DND-41 (cell line): ENCODE measurements at regions not wholly inside any gene's neighbourhood (a gene's known extent, or its start where the extent isn't known, plus 50 kb on each side); places are given as distances from the start of the nearest gene placed in this dataset.

Source experiments
- ATAC-seq: fragments of 200-7000 bp; cut with Tn5 transposase; 3 replicates; pipeline ENCODE4 v1.9.1; 2021; ENCODE audit warnings: low read depth; ENCODE audit not compliant: insufficient read depth
- DNase-seq: peaks from one replicate; pipeline ENCODE4 v3.0.0-alpha.2; 2020
- H2AFZ ChIP-seq: 2 replicates; pipeline ENCODE4 v1.6.0; 2012; ENCODE audit warnings: low read depth, low read length
- H3K27ac ChIP-seq: 2 replicates; pipeline ENCODE4 v1.5.1; 2012; ENCODE audit warnings: low read length, inconsistent platforms
- H3K27me3 ChIP-seq: fragments of 200-600 bp; sonication (generic); 2 replicates; pipeline ENCODE4 v1.6.0; 2012; ENCODE audit warnings: low read length, mild to moderate bottlenecking, inconsistent platforms; ENCODE audit not compliant: insufficient read depth, poor library complexity
- H3K36me3 ChIP-seq: 2 replicates; pipeline ENCODE4 v1.5.1; 2012; ENCODE audit warnings: low read length, inconsistent platforms; ENCODE audit not compliant: insufficient read depth
- H3K4me1 ChIP-seq: 2 replicates; pipeline ENCODE4 v1.5.1; 2012; ENCODE audit warnings: mild to moderate bottlenecking, low read length; ENCODE audit not compliant: insufficient read depth
- H3K4me2 ChIP-seq: 2 replicates; pipeline ENCODE4 v1.6.0; 2012; ENCODE audit warnings: mild to moderate bottlenecking, moderate library complexity, low read length, inconsistent platforms; ENCODE audit not compliant: insufficient read depth
- H3K4me3 ChIP-seq, 2 experiments: fragments of 200-600 bp in 1 of 2; shearing (Covaris generic) in 1 of 2; 2 replicates each; pipeline ENCODE4 v1.5.1; 2012 to 2016; ENCODE audit warnings: inconsistent platforms in 2 of 2, low read length in 2 of 2, mild to moderate bottlenecking in 2 of 2, low read depth in 1 of 2, moderate library complexity in 1 of 2
- H3K79me2 ChIP-seq: 2 replicates; pipeline ENCODE4 v1.6.0; 2012; ENCODE audit warnings: low read length, inconsistent platforms; ENCODE audit not compliant: insufficient read depth
- H3K9ac ChIP-seq: 2 replicates; pipeline ENCODE4 v1.6.0; 2012; ENCODE audit warnings: low read depth, mild to moderate bottlenecking, inconsistent platforms, low read length, moderate library complexity
- H3K9me3 ChIP-seq: 2 replicates; pipeline ENCODE4 v1.5.1; 2012; ENCODE audit warnings: low read length, moderate library complexity, mild to moderate bottlenecking, inconsistent platforms; ENCODE audit not compliant: insufficient read depth, severe bottlenecking
- H4K20me1 ChIP-seq: 2 replicates; pipeline ENCODE4 v1.6.0; 2012; ENCODE audit warnings: low read length; ENCODE audit not compliant: insufficient read depth
- EZH2 ChIP-seq: IDR thresholded peaks from 3 replicates; pipeline ENCODE4 v1.6.1; 2012; ENCODE audit warnings: borderline replicate concordance, low read depth, mild to moderate bottlenecking, moderate library complexity, low read length, inconsistent platforms; ENCODE audit not compliant: severe bottlenecking
- TF ChIP-seq, protein P1 (sequence below): IDR thresholded peaks from 2 replicates; pipeline ENCODE4 v1.5.1; 2012; ENCODE audit warnings: borderline replicate concordance, low read length, moderate library complexity, mild to moderate bottlenecking; ENCODE audit not compliant: poor library complexity, severe bottlenecking; ENCODE audit errors: extremely low read depth

DNA sequence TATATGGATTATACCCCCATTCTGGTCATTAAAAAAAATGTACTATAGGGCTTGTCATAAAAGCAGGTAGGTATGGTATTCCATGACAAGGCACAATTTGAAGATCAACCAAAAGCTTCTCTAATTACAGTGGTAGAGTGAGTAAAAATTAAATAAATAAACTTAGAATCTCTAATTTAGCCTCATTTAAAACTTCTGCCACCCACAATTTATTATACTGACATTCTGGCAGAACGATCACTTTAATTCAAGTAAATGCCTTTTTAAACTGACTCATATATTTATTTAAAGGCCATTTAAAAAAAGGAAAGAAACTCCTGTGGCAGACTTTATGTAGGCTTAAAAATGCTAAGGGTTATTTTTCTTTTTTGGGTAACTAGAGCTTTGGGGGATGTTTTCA, 68.3 kb upstream of the PHACTR2 start:
- Histone ChIP-seq H2AFZ (no peak overlapping the region), H4K20me1 (no peaks in the 10 kb centered on the region), H3K9me3 (no peaks in the 10 kb centered on the region), H3K4me1 (no peaks in the 10 kb centered on the region), H3K27me3 (no peaks in the 10 kb centered on the region), H3K36me3 (no peaks in the 10 kb centered on the region), H3K9ac (no peak overlapping the region), H3K27ac (no peak overlapping the region), H3K4me2 (no peak overlapping the region), H3K79me2 (no peaks in the 10 kb centered on the region), H3K4me3 (no peak overlapping the region)
- no peak for ATAC-seq
- TF ChIP-seq, protein P1, sequence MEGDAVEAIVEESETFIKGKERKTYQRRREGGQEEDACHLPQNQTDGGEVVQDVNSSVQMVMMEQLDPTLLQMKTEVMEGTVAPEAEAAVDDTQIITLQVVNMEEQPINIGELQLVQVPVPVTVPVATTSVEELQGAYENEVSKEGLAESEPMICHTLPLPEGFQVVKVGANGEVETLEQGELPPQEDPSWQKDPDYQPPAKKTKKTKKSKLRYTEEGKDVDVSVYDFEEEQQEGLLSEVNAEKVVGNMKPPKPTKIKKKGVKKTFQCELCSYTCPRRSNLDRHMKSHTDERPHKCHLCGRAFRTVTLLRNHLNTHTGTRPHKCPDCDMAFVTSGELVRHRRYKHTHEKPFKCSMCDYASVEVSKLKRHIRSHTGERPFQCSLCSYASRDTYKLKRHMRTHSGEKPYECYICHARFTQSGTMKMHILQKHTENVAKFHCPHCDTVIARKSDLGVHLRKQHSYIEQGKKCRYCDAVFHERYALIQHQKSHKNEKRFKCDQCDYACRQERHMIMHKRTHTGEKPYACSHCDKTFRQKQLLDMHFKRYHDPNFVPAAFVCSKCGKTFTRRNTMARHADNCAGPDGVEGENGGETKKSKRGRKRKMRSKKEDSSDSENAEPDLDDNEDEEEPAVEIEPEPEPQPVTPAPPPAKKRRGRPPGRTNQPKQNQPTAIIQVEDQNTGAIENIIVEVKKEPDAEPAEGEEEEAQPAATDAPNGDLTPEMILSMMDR, result no peak
- no peak for TF ChIP-seq EZH2
- DNase-seq, result no peak

DNA sequence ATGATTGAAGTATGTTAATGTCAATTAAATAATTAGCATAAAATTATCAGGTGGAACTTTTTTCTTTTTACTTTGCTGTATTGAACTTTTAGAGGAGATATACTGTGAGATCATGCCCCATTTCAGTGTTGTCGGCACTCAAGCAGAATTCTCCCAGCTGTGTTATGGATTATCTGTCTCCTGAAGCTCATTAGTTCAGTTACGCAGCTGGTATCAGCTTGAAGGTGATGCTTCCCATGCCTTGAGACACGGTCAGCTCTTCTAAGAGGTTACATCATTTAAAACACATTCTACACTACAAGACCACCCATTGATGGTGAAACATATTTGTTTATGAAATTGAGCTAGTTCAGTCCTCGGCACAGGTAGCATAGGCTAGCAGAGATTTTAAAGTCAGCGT, 68.9 kb upstream of the PHACTR2 start:
- no peak overlapping the region for H3K27ac ChIP-seq
- H3K4me3 ChIP-seq, result no peak overlapping the region
- no peak overlapping the region for H3K4me2 ChIP-seq
- ATAC-seq, result no peak
- no peaks in the 10 kb centered on the region for H3K27me3 ChIP-seq
- no peaks in the 10 kb centered on the region for H3K79me2 ChIP-seq
- H4K20me1 ChIP-seq, result no peaks in the 10 kb centered on the region
- H3K9ac ChIP-seq, result no peak overlapping the region
- no peak for DNase-seq
- H3K36me3 ChIP-seq, result no peaks in the 10 kb centered on the region
- H2AFZ ChIP-seq, result no peak overlapping the region
- no peaks in the 10 kb centered on the region for H3K9me3 ChIP-seq
- H3K4me1 ChIP-seq, result no peaks in the 10 kb centered on the region
- TF ChIP-seq EZH2, result no peak
- TF ChIP-seq, protein P1, result no peak

DNA sequence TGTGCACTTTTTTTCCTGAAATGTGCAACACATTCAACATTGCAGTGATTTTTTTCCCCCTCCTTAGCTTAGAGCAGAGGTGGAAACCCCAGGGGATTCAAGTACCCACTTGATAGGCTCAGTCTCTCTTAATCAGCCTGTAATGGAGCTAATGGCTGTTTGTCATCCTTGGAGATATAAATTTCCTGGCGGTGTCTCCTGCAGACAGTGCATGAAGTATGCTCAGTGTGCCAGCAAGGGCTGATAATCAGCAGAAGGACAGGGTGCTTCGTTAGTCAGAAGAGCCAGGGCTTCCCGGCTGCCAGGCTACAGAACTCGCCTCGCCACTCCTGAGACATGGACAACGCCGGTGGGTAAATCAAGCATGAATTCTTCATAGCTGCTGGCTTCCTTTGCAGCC, 69.8 kb upstream of the PHACTR2 start:
- H3K9ac ChIP-seq, result no peak overlapping the region
- no peaks in the 10 kb centered on the region for H4K20me1 ChIP-seq
- no peaks in the 10 kb centered on the region for H3K9me3 ChIP-seq
- no peak overlapping the region for H3K27ac ChIP-seq
- ATAC-seq (no peak), DNase-seq (no peak)
- TF ChIP-seq, protein P1, result no peak
- no peak for TF ChIP-seq EZH2
- H3K79me2 ChIP-seq, result no peaks in the 10 kb centered on the region
- no peaks in the 10 kb centered on the region for H3K4me1 ChIP-seq
- H3K4me2 ChIP-seq, result no peak overlapping the region
- H2AFZ ChIP-seq, result no peak overlapping the region
- no peak overlapping the region for H3K4me3 ChIP-seq
- H3K36me3 ChIP-seq, result no peaks in the 10 kb centered on the region
- H3K27me3 ChIP-seq, result no peaks in the 10 kb centered on the region

- Histone ChIP-seq H4K20me1 (no peaks in the 10 kb centered on the region), H3K27ac (no peak overlapping the region), H3K79me2 (no peaks in the 10 kb centered on the region), H3K9ac (no peak overlapping the region), H3K4me1 (no peaks in the 10 kb centered on the region), H3K27me3 (no peaks in the 10 kb centered on the region), H3K9me3 (no peaks in the 10 kb centered on the region), H3K4me2 (no peak overlapping the region), H3K4me3 (no peak overlapping the region), H2AFZ (no peak overlapping the region), H3K36me3 (no peaks in the 10 kb centered on the region)
- DNase-seq, result no peak
- ATAC-seq, result no peak
- TF ChIP-seq, protein P1, result no peak
These were observed 70.6 kb upstream of the PHACTR2 start for GRCh38 chr6:143607168-143607567.
